ENCODE measurements at regions not wholly inside any gene's neighbourhood (a gene's known extent, or its start where the extent isn't known, plus 50 kb on each side); places are given as distances from the start of the nearest gene placed in this dataset.

- no peak for DNase-seq
Observed at GRCh38 chr11:112470355-112470754, 209.7 kb upstream of the PLET1 start.

GRCh38 chr11:112471731-112472130 lies 211.1 kb upstream of the PLET1 start:
- DNase-seq = no peak

- DNase-seq = no peak
Observed at GRCh38 chr11:112477152-112477551, 216.5 kb upstream of the PLET1 start.

- no peak for DNase-seq
Observed at GRCh38 chr11:112477581-112478317, 217.1 kb upstream of the PLET1 start.

- DNase-seq = no peak
Observed at GRCh38 chr11:112478806-112479205, 218.1 kb upstream of the PLET1 start.

- no peak for DNase-seq
Observed at GRCh38 chr11:112481431-112481830, 220.8 kb upstream of the PLET1 start.

- DNase-seq = no peak
Observed at GRCh38 chr11:112481893-112482292, 221.2 kb upstream of the PLET1 start.

GRCh38 chr11:112485280-112485679 lies 224.6 kb upstream of the PLET1 start:
- DNase-seq = no peak

- DNase-seq = no peak
Observed at GRCh38 chr11:112497826-112498225, 237.2 kb upstream of the PLET1 start.

- DNase-seq = no peak
Observed at GRCh38 chr11:112498701-112499100, 238.0 kb upstream of the PLET1 start.

GRCh38 chr11:112499153-112499880 lies 238.7 kb upstream of the PLET1 start:
- no peak for DNase-seq

GRCh38 chr11:112499881-112500204 lies 239.2 kb upstream of the PLET1 start:
- DNase-seq = no peak

GRCh38 chr11:112503410-112503809 lies 242.8 kb upstream of the PLET1 start:
- DNase-seq = no peak

GRCh38 chr11:112504056-112504455 lies 243.4 kb upstream of the PLET1 start:
- no peak for DNase-seq

GRCh38 chr11:112506852-112507251 lies 246.2 kb upstream of the PLET1 start:
- no peak for DNase-seq

GRCh38 chr11:112507281-112507680 lies 246.6 kb upstream of the PLET1 start:
- no peak for DNase-seq

GRCh38 chr11:112508750-112509149 lies 248.1 kb upstream of the PLET1 start:
- no peak for DNase-seq

GRCh38 chr11:112509300-112509699 lies 248.6 kb upstream of the PLET1 start:
- DNase-seq = no peak

- DNase-seq = no peak
Observed at GRCh38 chr11:112511271-112511670, 250.6 kb upstream of the PLET1 start.

- no peak for DNase-seq
Observed at GRCh38 chr11:112511911-112512310, 251.3 kb upstream of the PLET1 start.

- DNase-seq = no peak
Observed at GRCh38 chr11:112513417-112513816, 252.8 kb upstream of the PLET1 start.

GRCh38 chr11:112514011-112514740 lies 253.5 kb upstream of the PLET1 start:
- DNase-seq = no peak

GRCh38 chr11:112516261-112516660 lies 255.6 kb upstream of the PLET1 start:
- DNase-seq = no peak

GRCh38 chr11:112516755-112517154 lies 256.1 kb upstream of the PLET1 start:
- DNase-seq = no peak

All from activated effector memory CD4-positive, alpha-beta T cell treated with Interleukin-2 at 50 U/mL for 16 hours (primary cell).